A673 (cell line): ENCODE measurements at regions not wholly inside any gene's neighbourhood (a gene's known extent, or its start where the extent isn't known, plus 50 kb on each side); places are given as distances from the start of the nearest gene placed in this dataset.

Source experiments
- CTCF ChIP-seq: fragments of 300-800, 200-600 bp; sonication (generic); conservative IDR thresholded peaks from 2 replicates; pipeline ENCODE4 v1.5.1; 2017; ENCODE audit warnings: low read depth, mild to moderate bottlenecking, antibody characterized with exemption, low read length, moderate library complexity, mixed read lengths
- EZH2 ChIP-seq: fragments of 200-600 bp; sonication (generic); IDR thresholded peaks from 2 replicates; pipeline ENCODE4 v1.6.1; 2017; ENCODE audit warnings: borderline replicate concordance, low read depth, mild to moderate bottlenecking, mixed read lengths, antibody characterized with exemption, low read length; ENCODE audit not compliant: poor library complexity, severe bottlenecking

- TF ChIP-seq CTCF (no peak), EZH2 (no peak)
These were observed 130.1 kb upstream of the ADAMTS18 start for GRCh38 chr16:77564791-77565390.
